SK-N-SH (cell line): ENCODE measurements at regions not wholly inside any gene's neighbourhood (a gene's known extent, or its start where the extent isn't known, plus 50 kb on each side); places are given as distances from the start of the nearest gene placed in this dataset.
A peak's percentile ranks its signal among the peaks of the same experiment; 100 is the strongest.

ENCODE experiments used
- CHD2 ChIP-seq: fragments of 150-350 bp; IDR thresholded peaks from 2 replicates; pipeline ENCODE4 v1.6.1; 2018; ENCODE audit warnings: low read length; ENCODE audit not compliant: partially characterized antibody
- ELF1 ChIP-seq: IDR thresholded peaks from 2 replicates; pipeline ENCODE4 v1.4.0; 2012
- EP300 ChIP-seq, 2 experiments: IDR thresholded peaks; 2 replicates each; pipeline versions ENCODE4 v1.4.0 to v1.6.1; 2012; ENCODE audit warnings: borderline replicate concordance in 1 of 2, low read depth in 1 of 2, low read length in 1 of 2
- FOSL2 ChIP-seq: IDR thresholded peaks from 2 replicates; pipeline ENCODE4 v1.4.0; 2012; ENCODE audit warnings: low read depth, mild to moderate bottlenecking, moderate library complexity, borderline replicate concordance
- FOXJ3 ChIP-seq: sonication (generic); formaldehyde crosslinking; IDR thresholded peaks from 2 replicates; pipeline ENCODE4 v1.5.1; 2020; ENCODE audit warnings: mild to moderate bottlenecking, missing genetic modification reagents
- FOXM1 ChIP-seq: IDR thresholded peaks from 2 replicates; pipeline ENCODE4 v1.4.0; 2012; ENCODE audit warnings: low read depth, mild to moderate bottlenecking
- GATA2 ChIP-seq: sonication (generic); formaldehyde crosslinking; IDR thresholded peaks from 2 replicates; pipeline ENCODE4 v1.5.0; 2020; ENCODE audit warnings: mild to moderate bottlenecking, missing genetic modification reagents
- JUND ChIP-seq: IDR thresholded peaks from 2 replicates; pipeline ENCODE4 v1.4.0; 2012
- MEF2A ChIP-seq: IDR thresholded peaks from 2 replicates; pipeline ENCODE4 v1.4.0; 2012; ENCODE audit warnings: low read depth, borderline replicate concordance
- MXI1 ChIP-seq: IDR thresholded peaks from 2 replicates; pipeline ENCODE4 v1.6.1; 2012; ENCODE audit warnings: mild to moderate bottlenecking, low read depth, low read length, improper control_type of control experiment
- NFIC ChIP-seq: IDR thresholded peaks from 2 replicates; pipeline ENCODE4 v1.4.0; 2012; ENCODE audit warnings: borderline replicate concordance
- NRF1 ChIP-seq: IDR thresholded peaks from 2 replicates; pipeline ENCODE4 v1.6.1; 2012; ENCODE audit warnings: low read depth, mild to moderate bottlenecking, low read length
- RAD21 ChIP-seq: IDR thresholded peaks from 2 replicates; pipeline ENCODE4 v1.6.1; 2012; ENCODE audit warnings: mild to moderate bottlenecking, low read length
- SIN3A ChIP-seq: IDR thresholded peaks from 2 replicates; pipeline ENCODE4 v1.6.1; 2012; ENCODE audit warnings: low read depth, mild to moderate bottlenecking, low read length, moderate library complexity, borderline replicate concordance
- TAF1 ChIP-seq: IDR thresholded peaks from 2 replicates; pipeline ENCODE4 v1.6.1; 2012; ENCODE audit warnings: low read depth, mild to moderate bottlenecking, low read length, moderate library complexity, borderline replicate concordance
- TCF12 ChIP-seq: IDR thresholded peaks from 2 replicates; pipeline ENCODE4 v1.4.0; 2012
- TEAD4 ChIP-seq: IDR thresholded peaks from 2 replicates; pipeline ENCODE4 v1.4.0; 2012; ENCODE audit warnings: mild to moderate bottlenecking, borderline replicate concordance; ENCODE audit not compliant: insufficient read depth
- TF ChIP-seq, protein P1 (sequence below): fragments of 200-600 bp; sonication (generic); IDR thresholded peaks from 2 replicates; pipeline ENCODE4 v1.6.1; 2017; ENCODE audit warnings: antibody characterized with exemption, mild to moderate bottlenecking, moderate library complexity
- TF ChIP-seq, protein P2 (sequence below): IDR thresholded peaks from 2 replicates; pipeline ENCODE4 v1.4.0; 2012; ENCODE audit warnings: low read depth, borderline replicate concordance
- TF ChIP-seq, protein P3 (sequence below): IDR thresholded peaks from 2 replicates; pipeline ENCODE4 v1.4.0; 2012; ENCODE audit warnings: low read depth, borderline replicate concordance
- TF ChIP-seq, protein P4 (sequence below): fragments of 150-350 bp; IDR thresholded peaks from 2 replicates; pipeline ENCODE4 v1.6.1; 2017; ENCODE audit warnings: antibody characterized with exemption, low read length, low read depth, borderline replicate concordance
- TF ChIP-seq, protein P5 (sequence below): IDR thresholded peaks from 2 replicates; pipeline ENCODE4 v1.4.0; 2012; ENCODE audit warnings: low read depth

DNA sequence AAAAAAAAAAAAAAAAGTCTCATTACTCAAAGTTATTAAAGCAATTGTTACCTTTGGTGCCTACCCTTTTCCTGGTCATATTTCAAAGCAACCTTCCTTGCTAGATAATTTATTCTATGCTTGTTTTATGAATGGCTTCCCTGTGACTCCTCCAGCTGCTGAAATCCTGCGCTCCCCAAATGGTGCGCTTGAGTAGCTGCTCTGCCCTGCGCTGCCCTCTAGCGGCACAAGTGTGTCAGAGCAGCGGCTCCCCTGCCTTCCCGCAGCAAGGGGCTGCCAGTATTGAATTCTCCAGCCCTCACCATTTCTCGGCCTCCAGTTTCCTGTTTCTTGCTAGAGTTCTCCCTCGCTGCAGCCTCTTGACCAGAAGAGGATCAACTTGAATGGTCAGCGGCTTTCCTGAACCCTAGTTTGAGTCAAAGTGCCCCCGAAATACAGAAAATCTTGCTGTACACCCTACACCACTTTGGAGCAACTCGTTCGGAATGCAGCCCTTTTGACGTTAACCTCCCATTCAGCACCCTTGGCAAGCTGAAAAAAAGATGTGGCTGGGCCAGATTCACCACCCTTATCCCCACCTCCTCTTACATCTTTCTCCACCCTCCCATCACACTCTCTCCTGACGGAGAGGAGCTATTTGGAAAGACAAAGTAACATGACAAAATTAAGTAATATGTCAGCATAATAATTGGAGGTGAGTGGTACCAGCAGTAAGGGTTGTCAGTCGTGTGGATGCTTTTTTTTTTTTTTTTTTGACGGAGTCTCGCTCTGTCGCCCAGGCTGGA lies 60.4 kb upstream of the KLHL31 start (continued):
- TF ChIP-seq MXI1, result no peak
- TF ChIP-seq TCF12, result no peak
- 0 out of 2 replicates have a peak, but pooled peaks have one; percentile 3 for TF ChIP-seq NRF1
- no peak for TF ChIP-seq GATA2 (CRISPR knock-in tag)
- no peak for TF ChIP-seq FOXM1
- no peak for TF ChIP-seq SIN3A
- no peak for TF ChIP-seq FOSL2
- TF ChIP-seq MEF2A, result no peak
- TF ChIP-seq, protein P1, sequence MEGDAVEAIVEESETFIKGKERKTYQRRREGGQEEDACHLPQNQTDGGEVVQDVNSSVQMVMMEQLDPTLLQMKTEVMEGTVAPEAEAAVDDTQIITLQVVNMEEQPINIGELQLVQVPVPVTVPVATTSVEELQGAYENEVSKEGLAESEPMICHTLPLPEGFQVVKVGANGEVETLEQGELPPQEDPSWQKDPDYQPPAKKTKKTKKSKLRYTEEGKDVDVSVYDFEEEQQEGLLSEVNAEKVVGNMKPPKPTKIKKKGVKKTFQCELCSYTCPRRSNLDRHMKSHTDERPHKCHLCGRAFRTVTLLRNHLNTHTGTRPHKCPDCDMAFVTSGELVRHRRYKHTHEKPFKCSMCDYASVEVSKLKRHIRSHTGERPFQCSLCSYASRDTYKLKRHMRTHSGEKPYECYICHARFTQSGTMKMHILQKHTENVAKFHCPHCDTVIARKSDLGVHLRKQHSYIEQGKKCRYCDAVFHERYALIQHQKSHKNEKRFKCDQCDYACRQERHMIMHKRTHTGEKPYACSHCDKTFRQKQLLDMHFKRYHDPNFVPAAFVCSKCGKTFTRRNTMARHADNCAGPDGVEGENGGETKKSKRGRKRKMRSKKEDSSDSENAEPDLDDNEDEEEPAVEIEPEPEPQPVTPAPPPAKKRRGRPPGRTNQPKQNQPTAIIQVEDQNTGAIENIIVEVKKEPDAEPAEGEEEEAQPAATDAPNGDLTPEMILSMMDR, result peak; percentile 96
- TF ChIP-seq TAF1, result no peak
- TF ChIP-seq NFIC, result no peak
- TF ChIP-seq, protein P2, sequence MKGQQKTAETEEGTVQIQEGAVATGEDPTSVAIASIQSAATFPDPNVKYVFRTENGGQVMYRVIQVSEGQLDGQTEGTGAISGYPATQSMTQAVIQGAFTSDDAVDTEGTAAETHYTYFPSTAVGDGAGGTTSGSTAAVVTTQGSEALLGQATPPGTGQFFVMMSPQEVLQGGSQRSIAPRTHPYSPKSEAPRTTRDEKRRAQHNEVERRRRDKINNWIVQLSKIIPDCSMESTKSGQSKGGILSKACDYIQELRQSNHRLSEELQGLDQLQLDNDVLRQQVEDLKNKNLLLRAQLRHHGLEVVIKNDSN, result no peak
- no peak for TF ChIP-seq ELF1
- TF ChIP-seq, protein P3, sequence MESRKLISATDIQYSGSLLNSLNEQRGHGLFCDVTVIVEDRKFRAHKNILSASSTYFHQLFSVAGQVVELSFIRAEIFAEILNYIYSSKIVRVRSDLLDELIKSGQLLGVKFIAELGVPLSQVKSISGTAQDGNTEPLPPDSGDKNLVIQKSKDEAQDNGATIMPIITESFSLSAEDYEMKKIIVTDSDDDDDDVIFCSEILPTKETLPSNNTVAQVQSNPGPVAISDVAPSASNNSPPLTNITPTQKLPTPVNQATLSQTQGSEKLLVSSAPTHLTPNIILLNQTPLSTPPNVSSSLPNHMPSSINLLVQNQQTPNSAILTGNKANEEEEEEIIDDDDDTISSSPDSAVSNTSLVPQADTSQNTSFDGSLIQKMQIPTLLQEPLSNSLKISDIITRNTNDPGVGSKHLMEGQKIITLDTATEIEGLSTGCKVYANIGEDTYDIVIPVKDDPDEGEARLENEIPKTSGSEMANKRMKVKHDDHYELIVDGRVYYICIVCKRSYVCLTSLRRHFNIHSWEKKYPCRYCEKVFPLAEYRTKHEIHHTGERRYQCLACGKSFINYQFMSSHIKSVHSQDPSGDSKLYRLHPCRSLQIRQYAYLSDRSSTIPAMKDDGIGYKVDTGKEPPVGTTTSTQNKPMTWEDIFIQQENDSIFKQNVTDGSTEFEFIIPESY, result no peak
- TF ChIP-seq, protein P4, sequence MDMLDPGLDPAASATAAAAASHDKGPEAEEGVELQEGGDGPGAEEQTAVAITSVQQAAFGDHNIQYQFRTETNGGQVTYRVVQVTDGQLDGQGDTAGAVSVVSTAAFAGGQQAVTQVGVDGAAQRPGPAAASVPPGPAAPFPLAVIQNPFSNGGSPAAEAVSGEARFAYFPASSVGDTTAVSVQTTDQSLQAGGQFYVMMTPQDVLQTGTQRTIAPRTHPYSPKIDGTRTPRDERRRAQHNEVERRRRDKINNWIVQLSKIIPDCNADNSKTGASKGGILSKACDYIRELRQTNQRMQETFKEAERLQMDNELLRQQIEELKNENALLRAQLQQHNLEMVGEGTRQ, result no peak
- no peak for TF ChIP-seq FOXJ3 (CRISPR knock-in tag)
- TF ChIP-seq, protein P5, sequence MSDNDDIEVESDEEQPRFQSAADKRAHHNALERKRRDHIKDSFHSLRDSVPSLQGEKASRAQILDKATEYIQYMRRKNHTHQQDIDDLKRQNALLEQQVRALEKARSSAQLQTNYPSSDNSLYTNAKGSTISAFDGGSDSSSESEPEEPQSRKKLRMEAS, result no peak
- no peak for TF ChIP-seq TEAD4
- TF ChIP-seq RAD21, result peak; percentile 71
- no peak for TF ChIP-seq JUND
- TF ChIP-seq EP300 (IDR thresholded peaks at IDR 0.05; ENCODE audit: borderline replicate concordance in 1 of 2, low read depth in 1 of 2, low read length in 1 of 2), result no peak
- TF ChIP-seq CHD2, result peak; percentile 23
